SK-N-SH treated with all-trans-retinoic acid at 6 μM for 48 hours (cell line): ENCODE measurements at regions not wholly inside any gene's neighbourhood (a gene's known extent, or its start where the extent isn't known, plus 50 kb on each side); places are given as distances from the start of the nearest gene placed in this dataset.

Experiments
- ATAC-seq: fragments of 200-7000 bp; cut with Tn5 transposase; 3 replicates; pipeline ENCODE4 v1.9.1; 2020; ENCODE audit warnings: mild to moderate bottlenecking, moderate library complexity
- ARNTL ChIP-seq: fragments of 450-650 bp; formaldehyde crosslinking; IDR thresholded peaks from 2 replicates; pipeline ENCODE4 v1.5.0; 2020; ENCODE audit warnings: low read depth, mild to moderate bottlenecking, moderate library complexity, borderline replicate concordance
- BACH2 ChIP-seq: fragments of 250-450 bp; sonication (Bioruptor Pico); IDR thresholded peaks from 2 replicates; pipeline ENCODE4 v1.9.0; 2021; ENCODE audit warnings: mild to moderate bottlenecking, borderline replicate concordance
- CREB5 ChIP-seq: fragments of 250-450 bp; sonication (Bioruptor Pico); IDR thresholded peaks from 2 replicates; pipeline ENCODE4 v1.5.1; 2020; ENCODE audit warnings: low read depth, mild to moderate bottlenecking, moderate library complexity
- CSDC2 ChIP-seq: fragments of 250-450 bp; sonication (Bioruptor Pico); IDR thresholded peaks from 2 replicates; pipeline ENCODE4 v1.5.0; 2020; ENCODE audit warnings: mild to moderate bottlenecking, moderate library complexity
- CSRNP3 ChIP-seq: fragments of 250-450 bp; sonication (Bioruptor Pico); IDR thresholded peaks from 2 replicates; pipeline ENCODE4 v1.5.1; 2021; ENCODE audit warnings: mild to moderate bottlenecking, moderate library complexity
- ESRRG ChIP-seq: fragments of 250-450 bp; sonication (Bioruptor Pico); IDR thresholded peaks from 2 replicates; pipeline ENCODE4 v1.6.1; 2021; ENCODE audit warnings: mild to moderate bottlenecking
- GLIS3 ChIP-seq: fragments of 250-450 bp; sonication (Bioruptor Pico); IDR thresholded peaks from 2 replicates; pipeline ENCODE4 v1.5.0; 2020; ENCODE audit warnings: mild to moderate bottlenecking, moderate library complexity
- ISL1 ChIP-seq: fragments of 250-450 bp; sonication (Bioruptor Pico); IDR thresholded peaks from 2 replicates; pipeline ENCODE4 v2.1.2; 2022; ENCODE audit warnings: mild to moderate bottlenecking, moderate library complexity
- OSR1 ChIP-seq: fragments of 250-450 bp; sonication (Bioruptor Pico); IDR thresholded peaks from 2 replicates; pipeline ENCODE4 v1.8.0; 2022; ENCODE audit warnings: moderate library complexity, mild to moderate bottlenecking, inconsistent platforms
- PATZ1 ChIP-seq: fragments of 250-450 bp; sonication (Bioruptor Pico); IDR thresholded peaks from 2 replicates; pipeline ENCODE4 v1.8.0; 2020; ENCODE audit warnings: mild to moderate bottlenecking, moderate library complexity, borderline replicate concordance
- POU6F1 ChIP-seq: fragments of 250-450 bp; sonication (Bioruptor Pico); IDR thresholded peaks from 2 replicates; pipeline ENCODE4 v1.8.0; 2021; ENCODE audit warnings: low read depth, mild to moderate bottlenecking, moderate library complexity, borderline replicate concordance
- PPARA ChIP-seq: fragments of 250-450 bp; sonication (Bioruptor Pico); IDR thresholded peaks from 2 replicates; pipeline ENCODE4 v1.5.0; 2020; ENCODE audit warnings: mild to moderate bottlenecking, borderline replicate concordance
- RARB ChIP-seq: fragments of 250-450 bp; sonication (Bioruptor Pico); IDR thresholded peaks from 2 replicates; pipeline ENCODE4 v1.8.0; 2021; ENCODE audit warnings: mild to moderate bottlenecking, moderate library complexity
- SNAI2 ChIP-seq: fragments of 250-450 bp; sonication (Bioruptor Pico); IDR thresholded peaks from 2 replicates; pipeline ENCODE4 v1.5.0; 2020; ENCODE audit warnings: mild to moderate bottlenecking, moderate library complexity
- TCF4 ChIP-seq: fragments of 250-450 bp; sonication (Bioruptor Pico); IDR thresholded peaks from 2 replicates; pipeline ENCODE4 v1.8.0; 2021; ENCODE audit warnings: mild to moderate bottlenecking, moderate library complexity, borderline replicate concordance
- TOX ChIP-seq: fragments of 250-450 bp; sonication (Bioruptor Pico); IDR thresholded peaks from 2 replicates; pipeline ENCODE4 v1.8.0; 2021; ENCODE audit warnings: mild to moderate bottlenecking, moderate library complexity, borderline replicate concordance
- TSHZ2 ChIP-seq: fragments of 250-450 bp; sonication (Bioruptor Pico); IDR thresholded peaks from 2 replicates; pipeline ENCODE4 v1.5.0; 2020; ENCODE audit warnings: mild to moderate bottlenecking, moderate library complexity
- ZC3H10 ChIP-seq: fragments of 250-450 bp; sonication (Bioruptor Pico); IDR thresholded peaks from 2 replicates; pipeline ENCODE4 v1.5.1; 2021; ENCODE audit warnings: mild to moderate bottlenecking, moderate library complexity
- ZFP3 ChIP-seq: fragments of 250-450 bp; sonication (Bioruptor Pico); IDR thresholded peaks from 2 replicates; pipeline ENCODE4 v1.5.0; 2020; ENCODE audit warnings: mild to moderate bottlenecking, moderate library complexity
- ZFP30 ChIP-seq: fragments of 450-650 bp; formaldehyde crosslinking; IDR thresholded peaks from 2 replicates; pipeline ENCODE4 v1.5.0; 2022; ENCODE audit warnings: mild to moderate bottlenecking, moderate library complexity
- ZNF565 ChIP-seq: fragments of 450-650 bp; formaldehyde crosslinking; conservative IDR thresholded peaks from 2 replicates; pipeline ENCODE4 v1.5.0; 2020; ENCODE audit warnings: low read depth, mild to moderate bottlenecking, moderate library complexity
- ZNF70 ChIP-seq: fragments of 450-650 bp; formaldehyde crosslinking; IDR thresholded peaks from 2 replicates; pipeline ENCODE4 v1.5.0; 2020; ENCODE audit warnings: mild to moderate bottlenecking, moderate library complexity
- ZNF8 ChIP-seq: fragments of 450-650 bp; formaldehyde crosslinking; IDR thresholded peaks from 2 replicates; pipeline ENCODE4 v1.5.0; 2020; ENCODE audit warnings: mild to moderate bottlenecking, moderate library complexity

GRCh38 chr5:40397091-40397490 is 282.6 kb upstream of the PTGER4 start:
- ATAC-seq, result no peak
- no peak for TF ChIP-seq CSDC2
- no peak for TF ChIP-seq PPARA (CRISPR knock-in tag)
- no peak for TF ChIP-seq SNAI2 (CRISPR knock-in tag)
- TF ChIP-seq RARB, result no peak
- TF ChIP-seq BACH2 (CRISPR knock-in tag), result no peak
- no peak for TF ChIP-seq ZNF565 (CRISPR knock-in tag)
- no peak for TF ChIP-seq OSR1 (CRISPR knock-in tag)
- TF ChIP-seq ARNTL, result no peak
- TF ChIP-seq ISL1 (CRISPR knock-in tag), result no peak
- TF ChIP-seq POU6F1 (CRISPR knock-in tag), result no peak
- TF ChIP-seq PATZ1, result no peak
- no peak for TF ChIP-seq ZC3H10 (CRISPR knock-in tag)
- TF ChIP-seq GLIS3 (CRISPR knock-in tag), result no peak
- no peak for TF ChIP-seq ZFP30 (CRISPR knock-in tag)
- TF ChIP-seq CSRNP3, result no peak
- TF ChIP-seq ZNF70 (CRISPR knock-in tag), result no peak
- TF ChIP-seq ZNF8 (CRISPR knock-in tag), result no peak

GRCh38 chr5:40396317-40396716 is 283.4 kb upstream of the PTGER4 start:
- TF ChIP-seq ESRRG (CRISPR knock-in tag), result no peak
- ATAC-seq, result no peak

GRCh38 chr5:40395251-40395650 is 284.5 kb upstream of the PTGER4 start:
- TF ChIP-seq CSRNP3, result no peak
- no peak for TF ChIP-seq TOX
- TF ChIP-seq ZFP3 (CRISPR knock-in tag), result no peak
- TF ChIP-seq POU6F1 (CRISPR knock-in tag), result no peak
- no peak for ATAC-seq

- ATAC-seq, result no peak
- no peak for TF ChIP-seq ZNF70 (CRISPR knock-in tag)
- TF ChIP-seq TCF4 (CRISPR knock-in tag), result no peak
- TF ChIP-seq CREB5, result no peak
- TF ChIP-seq TSHZ2 (CRISPR knock-in tag), result no peak
- no peak for TF ChIP-seq GLIS3 (CRISPR knock-in tag)
These were observed 285.0 kb upstream of the PTGER4 start for GRCh38 chr5:40394698-40395097.
